HL-60 (cell line): ENCODE measurements at regions not wholly inside any gene's neighbourhood (a gene's known extent, or its start where the extent isn't known, plus 50 kb on each side); places are given as distances from the start of the nearest gene placed in this dataset.

ENCODE experiments used
- DNase-seq, 2 experiments: peaks; one replicate each; pipeline ENCODE4 v3.0.0-alpha.2; 2010 to 2020; ENCODE audit warnings: low read depth in 1 of 2, low spot score in 1 of 2
- H3K27ac ChIP-seq: fragments of 250-450 bp; sonication (Bioruptor Pico); replicated peaks from 2 replicates; pipeline ENCODE4 v1.5.1; 2020; ENCODE audit warnings: mild to moderate bottlenecking, moderate library complexity
- H3K27me3 ChIP-seq: fragments of 250-450 bp; sonication (Bioruptor Pico); 2 replicates; pipeline ENCODE4 v1.5.1; 2021; ENCODE audit warnings: mild to moderate bottlenecking, moderate library complexity; ENCODE audit not compliant: insufficient read depth, poor library complexity, severe bottlenecking
- H3K4me3 ChIP-seq: replicated peaks from 2 replicates; pipeline ENCODE4 v1.5.1; 2011; ENCODE audit warnings: mild to moderate bottlenecking, control low read depth, low read length; ENCODE audit not compliant: insufficient read depth
- CTCF ChIP-seq: IDR thresholded peaks from one replicate; pipeline ENCODE4 v1.5.1; 2011; ENCODE audit warnings: low read length, control low read depth, inconsistent platforms; ENCODE audit not compliant: insufficient read depth
- GABPA ChIP-seq: IDR thresholded peaks from 2 replicates; pipeline ENCODE4 v1.6.1; 2012; ENCODE audit warnings: low read depth
- POLR2AphosphoS5 ChIP-seq: IDR thresholded peaks from 2 replicates; pipeline ENCODE4 v1.6.1; 2012; ENCODE audit warnings: low read depth
- REST ChIP-seq: IDR thresholded peaks from 2 replicates; pipeline ENCODE4 v1.6.1; 2012; ENCODE audit warnings: low read depth; ENCODE audit not compliant: insufficient replicate concordance
- SPI1 ChIP-seq: IDR thresholded peaks from 2 replicates; pipeline ENCODE4 v1.6.1; 2012; ENCODE audit warnings: low read depth, mild to moderate bottlenecking, borderline replicate concordance

- no peak overlapping the region for H3K4me3 ChIP-seq
- TF ChIP-seq POLR2AphosphoS5 = no peak
- TF ChIP-seq CTCF = no peak
- TF ChIP-seq REST = no peak
- no peak for TF ChIP-seq GABPA
- no peak for TF ChIP-seq SPI1
- H3K27ac ChIP-seq = no peak overlapping the region
- H3K27me3 ChIP-seq = no peaks in the 10 kb centered on the region
- no peak for DNase-seq
Observed at GRCh38 chr11:109096266-109096665, 325.7 kb upstream of the C11orf87 start.

- no peak overlapping the region for H3K4me3 ChIP-seq
- DNase-seq = no peak
- no peak for TF ChIP-seq SPI1
- TF ChIP-seq REST = no peak
- TF ChIP-seq CTCF = no peak
- TF ChIP-seq POLR2AphosphoS5 = no peak
- no peak for TF ChIP-seq GABPA
- no peak overlapping the region for H3K27ac ChIP-seq
- H3K27me3 ChIP-seq = no peaks in the 10 kb centered on the region
Observed at GRCh38 chr11:109106151-109106906, 315.7 kb upstream of the C11orf87 start.

- H3K4me3 ChIP-seq = no peak overlapping the region
- H3K27me3 ChIP-seq = no peaks in the 10 kb centered on the region
- TF ChIP-seq SPI1 = no peak
- no peak for TF ChIP-seq REST
- TF ChIP-seq GABPA = no peak
- no peak for TF ChIP-seq POLR2AphosphoS5
- TF ChIP-seq CTCF = no peak
- DNase-seq = no peak
- H3K27ac ChIP-seq = no peak overlapping the region
Observed at GRCh38 chr11:109109150-109109549, 312.8 kb upstream of the C11orf87 start.
